ENCODE measurements at regions not wholly inside any gene's neighbourhood (a gene's known extent, or its start where the extent isn't known, plus 50 kb on each side); places are given as distances from the start of the nearest gene placed in this dataset.
"Not testable (repeated sequence)": the region's sequence is repeated elsewhere in the genome, so short reads cannot be mapped to it uniquely, and the experiment has no call there.

DNA sequence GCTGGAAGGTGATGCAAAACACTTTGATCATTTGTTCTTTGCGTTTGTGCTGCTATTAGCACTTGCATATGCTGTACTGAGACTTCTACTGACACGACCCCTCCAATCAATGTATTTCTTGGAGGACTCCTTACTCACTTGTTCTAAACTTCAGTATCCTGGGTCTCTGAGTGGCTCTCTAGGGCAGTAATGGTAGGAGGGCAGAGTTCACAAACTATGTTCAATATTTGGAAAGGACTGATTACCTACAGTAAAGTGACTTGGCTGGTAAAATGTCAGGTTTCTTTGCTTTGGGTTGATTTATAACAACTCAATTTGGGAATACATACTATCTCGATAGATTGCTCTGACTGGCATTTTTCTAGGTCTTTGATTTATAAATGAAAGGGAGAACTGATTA is 93.7 kb downstream of the TRIM43 start:
- in situ Hi-C loops (cut with HindIII; ENCODE audit: low sequenced_read_pairs): no loop called here

GRCh38 chr2:95686056-95686825 is 94.4 kb downstream of the TRIM43 start:
- in situ Hi-C loops (cut with HindIII; ENCODE audit: low sequenced_read_pairs): not testable (repeated sequence)

DNA sequence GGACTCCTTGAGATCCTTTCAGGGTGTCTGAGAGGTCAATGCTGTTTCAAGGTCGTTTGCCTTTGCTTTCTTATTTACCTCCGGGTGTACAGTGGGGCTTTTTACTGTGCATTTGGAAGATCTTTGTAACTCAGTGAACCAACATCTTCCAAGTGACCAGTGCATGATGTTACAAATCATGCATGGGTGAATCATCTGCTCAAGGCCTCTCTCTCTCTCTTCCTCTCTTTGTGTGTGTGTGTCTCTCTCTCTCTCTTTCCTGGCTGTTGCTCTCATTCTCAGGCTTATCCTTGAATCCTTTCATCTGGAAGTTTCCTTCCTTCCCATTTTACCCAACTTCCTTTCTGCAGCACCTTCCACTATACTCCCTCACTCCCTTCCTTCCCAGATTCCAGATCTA is 96.1 kb downstream of the TRIM43 start:
- in situ Hi-C loops (cut with HindIII; ENCODE audit: low sequenced_read_pairs): not testable (repeated sequence)

- in situ Hi-C loops (cut with HindIII; ENCODE audit: low sequenced_read_pairs): not testable (repeated sequence)
Measured at GRCh38 chr2:95691210-95691609, 99.4 kb downstream of the TRIM43 start.

- in situ Hi-C loops (cut with HindIII; ENCODE audit: low sequenced_read_pairs): not testable (repeated sequence)
Measured at GRCh38 chr2:95693071-95693846, 101.5 kb downstream of the TRIM43 start.

DNA sequence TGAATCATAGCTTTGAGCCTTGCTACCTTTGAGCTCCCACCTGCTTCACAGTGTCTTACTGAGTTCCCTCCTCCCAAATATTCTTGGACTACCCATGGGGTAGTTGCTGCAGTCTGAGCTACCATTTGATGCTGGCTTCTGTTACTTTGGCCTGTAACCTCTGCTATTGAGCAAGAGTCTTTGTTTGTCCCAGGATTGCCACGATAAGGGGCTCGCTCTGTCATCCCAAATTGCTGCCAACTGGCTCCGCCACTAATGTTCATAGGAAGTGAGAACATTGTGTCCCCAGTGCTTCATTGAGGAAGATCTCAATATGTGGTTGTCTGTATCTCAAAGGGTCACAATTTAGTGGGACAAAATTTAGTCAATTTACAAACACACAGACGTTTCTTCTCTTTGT is 103.8 kb downstream of the TRIM43 start:
- in situ Hi-C loops (cut with HindIII; ENCODE audit: low sequenced_read_pairs): no loop called here

DNA sequence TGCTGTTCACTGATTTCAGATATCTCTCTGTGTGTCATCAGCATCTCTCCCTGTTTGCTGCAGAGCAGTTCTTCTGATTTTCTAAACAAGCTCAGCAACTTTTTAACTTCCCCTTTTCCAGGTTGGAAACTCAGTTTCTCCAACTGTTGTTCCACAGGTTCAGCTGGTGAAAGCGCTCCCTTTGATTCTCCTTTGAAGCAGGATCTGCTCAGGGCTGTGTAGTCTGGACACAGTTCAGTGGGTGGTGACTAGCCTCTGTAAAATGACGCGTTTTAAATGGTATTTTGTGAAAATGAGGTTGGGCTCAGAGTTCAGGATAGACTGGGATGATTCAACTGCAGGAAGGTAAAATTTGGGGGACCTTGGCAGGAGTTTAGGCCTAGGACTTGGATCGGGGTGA is 106.3 kb downstream of the TRIM43 start:
- in situ Hi-C loops (cut with HindIII; ENCODE audit: low sequenced_read_pairs): no loop called here

GRCh38 chr2:95699201-95700184 is 107.7 kb downstream of the TRIM43 start:
- in situ Hi-C loops (cut with HindIII; ENCODE audit: low sequenced_read_pairs): not testable (repeated sequence)

DNA sequence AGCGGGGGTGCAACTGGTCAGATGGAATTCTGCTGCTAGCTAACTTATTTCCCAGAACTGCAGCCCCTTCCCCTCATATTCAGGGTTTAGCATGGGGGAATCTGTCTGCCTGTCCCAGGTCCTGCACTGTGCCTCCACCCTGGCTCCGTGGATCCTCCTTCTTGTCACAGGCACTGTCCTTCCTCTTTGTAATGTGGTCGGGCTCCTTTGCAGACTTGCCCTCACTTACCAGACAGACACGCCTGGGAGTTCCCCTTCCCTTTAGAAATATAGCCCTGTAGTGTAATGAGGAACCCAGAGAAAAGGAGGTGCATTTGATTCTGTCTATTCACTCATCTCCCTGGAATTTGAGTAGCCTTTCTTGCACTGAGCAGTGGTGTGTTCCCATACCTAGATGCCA is 108.7 kb downstream of the TRIM43 start:
- in situ Hi-C loops (cut with HindIII; ENCODE audit: low sequenced_read_pairs): no loop called here

DNA sequence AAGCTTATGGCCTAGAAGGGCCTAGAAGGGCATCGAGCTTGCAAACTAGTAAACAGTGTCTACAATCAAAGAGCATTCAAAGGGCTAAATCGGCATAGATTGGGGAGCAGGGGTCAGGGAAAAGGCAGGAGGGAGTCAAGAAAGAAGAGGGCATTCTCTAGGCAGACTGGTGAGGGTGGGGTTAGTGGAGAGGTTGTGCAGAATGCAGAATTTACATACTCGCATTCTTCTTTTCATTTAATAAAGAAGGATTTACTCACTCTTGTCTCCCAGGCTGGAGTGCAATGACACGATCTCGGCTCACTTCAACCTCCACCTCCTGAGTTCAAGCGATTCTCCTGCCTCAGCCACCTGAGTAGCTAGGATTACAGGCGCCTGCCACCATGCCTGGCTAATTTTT is 110.7 kb downstream of the TRIM43 start:
- in situ Hi-C loops (cut with HindIII; ENCODE audit: low sequenced_read_pairs): no loop called here

- in situ Hi-C loops (cut with HindIII; ENCODE audit: low sequenced_read_pairs): not testable (repeated sequence)
Measured at GRCh38 chr2:95707161-95707560, 115.4 kb downstream of the TRIM43 start.

- in situ Hi-C loops (cut with HindIII; ENCODE audit: low sequenced_read_pairs): no loop called here
Measured at GRCh38 chr2:95707837-95708236, 116.0 kb downstream of the TRIM43 start.

- in situ Hi-C loops (cut with HindIII; ENCODE audit: low sequenced_read_pairs): no loop called here
Measured at GRCh38 chr2:95709831-95710230, 118.0 kb downstream of the TRIM43 start.

- in situ Hi-C loops (cut with HindIII; ENCODE audit: low sequenced_read_pairs): not testable (repeated sequence)
Measured at GRCh38 chr2:95713470-95714177, 121.8 kb downstream of the TRIM43 start.

- in situ Hi-C loops (cut with HindIII; ENCODE audit: low sequenced_read_pairs): not testable (repeated sequence)
Measured at GRCh38 chr2:95714398-95714797, 122.6 kb downstream of the TRIM43 start.

GRCh38 chr2:95719473-95720060 is 127.8 kb downstream of the TRIM43 start:
- in situ Hi-C loops (cut with HindIII; ENCODE audit: low sequenced_read_pairs): no loop called here

DNA sequence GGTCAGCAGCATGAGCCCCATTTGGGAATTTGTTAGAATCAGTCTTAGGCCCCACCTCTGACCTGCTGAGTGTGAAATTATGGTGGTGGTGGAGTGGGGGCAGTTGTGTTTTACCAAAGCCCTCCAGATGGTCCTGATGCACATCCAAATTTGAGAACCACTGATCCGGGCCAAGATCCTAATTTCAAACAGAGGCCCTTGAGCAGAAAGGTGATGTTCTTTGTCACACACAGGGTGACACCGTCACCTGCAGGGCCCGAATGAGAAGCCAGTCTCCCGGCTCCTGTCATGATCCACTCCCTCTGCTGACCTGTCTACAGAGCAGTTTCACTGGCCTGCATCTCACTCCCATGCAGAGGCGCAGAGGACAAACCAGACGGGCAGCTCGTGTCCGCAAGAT is 129.9 kb downstream of the TRIM43 start:
- in situ Hi-C loops (cut with HindIII; ENCODE audit: low sequenced_read_pairs): no loop called here

DNA sequence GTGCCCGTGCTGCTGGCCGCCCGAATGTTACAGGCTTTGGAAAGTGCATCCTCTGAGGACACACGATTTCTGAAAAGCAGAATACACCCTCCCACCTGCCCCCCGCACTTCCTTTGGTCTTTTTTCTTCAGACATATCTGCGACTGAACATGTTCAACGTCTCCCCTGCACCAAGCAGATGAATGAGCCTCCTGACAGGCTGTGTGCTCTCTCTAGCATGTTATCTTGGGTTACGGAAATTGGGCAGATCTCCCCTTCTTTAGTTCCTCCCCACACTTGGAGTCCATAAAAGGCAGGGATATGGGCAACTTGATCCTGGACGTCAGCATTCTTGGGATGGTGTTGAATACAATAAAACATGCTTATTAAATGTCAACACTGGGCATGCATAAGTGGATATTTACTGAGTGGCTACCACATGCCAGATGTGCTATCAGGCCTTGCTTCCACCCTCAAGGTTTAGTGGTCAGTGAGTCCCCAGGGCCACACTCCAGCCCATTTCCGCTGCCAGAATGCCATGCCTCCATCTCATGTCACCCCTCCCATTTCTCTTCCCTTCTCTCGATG is 130.4 kb downstream of the TRIM43 start:
- in situ Hi-C loops (cut with HindIII; ENCODE audit: low sequenced_read_pairs): no loop called here

DNA sequence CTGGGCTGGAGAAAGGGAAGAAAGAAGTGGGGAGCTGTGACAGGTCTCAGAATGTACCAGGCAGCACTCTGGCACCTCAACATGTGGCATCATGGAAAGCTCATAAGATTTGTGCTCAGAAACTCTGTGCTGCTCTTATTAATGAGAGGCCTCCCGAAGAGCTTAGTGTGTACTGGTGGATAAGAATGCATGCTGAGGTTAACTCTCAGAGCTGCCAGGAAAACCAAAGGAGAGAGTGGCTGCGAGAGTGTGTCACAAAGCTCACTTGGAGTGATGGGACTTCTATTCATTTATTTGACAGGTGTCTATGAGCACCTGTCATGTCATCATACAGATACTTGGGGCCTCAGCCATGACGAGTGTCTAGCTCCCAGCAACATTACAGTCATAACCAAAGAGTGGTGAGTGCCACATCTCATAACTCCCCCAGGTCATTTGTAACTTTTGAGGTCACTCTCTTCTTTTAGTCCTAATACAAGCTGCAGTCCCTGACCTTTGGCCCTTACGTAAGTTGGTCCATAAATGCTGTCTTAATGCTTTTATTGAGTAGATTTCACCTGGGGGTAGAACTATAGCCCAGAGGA is 131.9 kb downstream of the TRIM43 start:
- in situ Hi-C loops (cut with HindIII; ENCODE audit: low sequenced_read_pairs): not testable (repeated sequence)
